HG03432 (cell line): ENCODE measurements at regions not wholly inside any gene's neighbourhood (a gene's known extent, or its start where the extent isn't known, plus 50 kb on each side); places are given as distances from the start of the nearest gene placed in this dataset.
"Not testable (repeated sequence)": the region's sequence is repeated elsewhere in the genome, so short reads cannot be mapped to it uniquely, and the experiment has no call there.

Source experiments
- ATAC-seq: cut with Tn5 transposase; IDR thresholded peaks from one replicate; pipeline ENCODE4 v1.9.1; 2021; ENCODE audit warnings: mild to moderate bottlenecking, moderate library complexity; ENCODE audit not compliant: unreplicated experiment

DNA sequence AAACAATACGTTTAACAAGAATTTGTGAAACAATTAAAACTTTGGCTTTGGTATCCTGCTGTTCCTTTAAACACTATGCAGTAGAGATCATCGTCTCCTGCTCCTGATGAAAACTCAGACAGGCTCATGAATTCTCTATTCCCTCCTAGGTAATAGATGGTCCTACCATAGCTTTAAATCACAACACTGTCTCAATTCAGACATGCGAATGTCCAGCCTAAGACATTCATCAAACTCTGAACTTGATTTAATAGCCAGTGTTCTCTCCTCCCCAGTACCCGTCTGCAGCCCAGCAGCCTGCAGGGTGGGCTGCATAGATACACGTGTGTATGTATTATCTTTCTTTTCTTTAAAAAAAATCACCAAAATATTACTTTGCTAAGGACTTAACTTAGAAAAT is 232.8 kb downstream of the TTLL2 start:
- no peak for ATAC-seq

DNA sequence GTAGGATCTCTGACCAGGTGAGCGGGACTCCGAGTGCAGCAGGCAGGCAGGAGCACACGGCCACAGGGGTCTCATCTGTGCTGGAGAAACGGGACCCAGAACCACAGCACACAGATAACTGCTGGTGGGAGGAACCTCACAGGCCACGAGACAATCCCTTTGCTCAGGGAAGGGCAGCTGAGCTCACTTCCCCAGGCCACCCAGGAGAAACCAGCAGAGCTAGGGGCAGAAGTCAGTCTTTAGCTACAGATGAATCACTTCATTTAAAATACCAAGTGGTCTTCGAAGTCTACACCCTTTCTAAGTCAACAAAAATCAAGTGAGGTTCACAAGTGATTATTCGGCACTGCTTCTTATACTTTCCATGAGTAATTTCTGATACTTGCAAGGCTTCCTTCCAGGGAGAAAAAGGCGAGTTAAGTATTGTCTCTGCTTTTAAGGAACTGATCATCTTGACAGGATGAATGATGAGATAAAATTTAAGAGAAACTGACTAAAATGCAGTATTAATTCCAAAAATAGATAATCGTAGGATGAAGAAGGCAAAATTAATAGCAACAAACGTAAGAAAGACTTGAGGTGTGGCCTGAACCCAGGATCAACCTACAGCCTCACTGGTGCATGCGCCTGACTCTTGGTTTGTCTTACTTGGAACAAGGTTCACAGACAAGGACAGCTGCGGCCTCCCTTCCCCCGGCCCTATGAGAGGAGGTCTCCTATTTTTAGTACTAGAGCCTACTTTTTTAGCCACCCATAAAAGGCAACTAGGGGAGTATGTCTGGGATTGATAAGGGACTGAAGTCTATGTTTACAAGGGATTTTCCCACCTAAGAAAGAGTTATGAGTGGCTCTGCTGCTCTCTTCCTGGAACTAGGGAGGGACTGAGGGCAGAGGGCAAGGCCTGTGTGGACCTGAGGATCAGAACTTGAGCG is 233.6 kb downstream of the TTLL2 start:
- ATAC-seq, result no peak

DNA sequence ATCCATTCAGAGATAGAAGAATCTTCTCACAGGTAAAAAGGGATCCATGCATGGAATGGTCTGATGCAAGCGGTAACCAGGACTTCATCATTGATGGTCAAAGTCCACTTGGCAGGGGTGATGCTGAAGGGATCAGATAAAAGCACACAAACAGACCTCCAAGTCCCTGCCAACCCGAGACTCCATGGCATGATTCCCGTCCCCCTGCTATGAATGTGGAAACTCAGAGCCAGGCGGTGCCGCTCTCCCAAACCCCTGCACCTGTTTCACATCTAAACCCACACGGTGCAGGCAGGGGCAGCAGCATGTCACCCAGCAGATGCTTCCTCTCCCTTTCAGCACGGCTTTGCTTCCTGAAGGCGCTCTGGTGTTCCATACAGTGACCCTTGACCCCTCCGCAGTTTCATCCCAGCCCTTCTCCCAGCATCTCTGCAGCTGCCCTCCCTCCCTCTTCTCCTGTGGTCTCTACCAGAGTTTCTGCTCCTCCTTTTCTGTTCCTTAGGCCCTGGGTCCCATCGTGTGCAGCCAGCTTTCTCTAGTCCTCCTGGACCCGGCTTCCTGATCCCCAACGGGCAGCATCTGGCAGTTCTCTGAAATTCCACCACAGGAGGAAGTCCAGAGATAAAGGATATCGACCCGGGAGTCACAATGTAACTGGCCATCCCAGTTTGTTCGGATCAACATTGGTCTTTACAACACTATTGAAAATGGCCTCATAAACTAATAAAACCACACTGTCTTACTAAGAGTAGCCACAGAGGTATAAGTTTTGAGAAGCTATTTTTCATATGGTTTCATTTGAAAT is 235.0 kb downstream of the TTLL2 start:
- ATAC-seq, result no peak

DNA sequence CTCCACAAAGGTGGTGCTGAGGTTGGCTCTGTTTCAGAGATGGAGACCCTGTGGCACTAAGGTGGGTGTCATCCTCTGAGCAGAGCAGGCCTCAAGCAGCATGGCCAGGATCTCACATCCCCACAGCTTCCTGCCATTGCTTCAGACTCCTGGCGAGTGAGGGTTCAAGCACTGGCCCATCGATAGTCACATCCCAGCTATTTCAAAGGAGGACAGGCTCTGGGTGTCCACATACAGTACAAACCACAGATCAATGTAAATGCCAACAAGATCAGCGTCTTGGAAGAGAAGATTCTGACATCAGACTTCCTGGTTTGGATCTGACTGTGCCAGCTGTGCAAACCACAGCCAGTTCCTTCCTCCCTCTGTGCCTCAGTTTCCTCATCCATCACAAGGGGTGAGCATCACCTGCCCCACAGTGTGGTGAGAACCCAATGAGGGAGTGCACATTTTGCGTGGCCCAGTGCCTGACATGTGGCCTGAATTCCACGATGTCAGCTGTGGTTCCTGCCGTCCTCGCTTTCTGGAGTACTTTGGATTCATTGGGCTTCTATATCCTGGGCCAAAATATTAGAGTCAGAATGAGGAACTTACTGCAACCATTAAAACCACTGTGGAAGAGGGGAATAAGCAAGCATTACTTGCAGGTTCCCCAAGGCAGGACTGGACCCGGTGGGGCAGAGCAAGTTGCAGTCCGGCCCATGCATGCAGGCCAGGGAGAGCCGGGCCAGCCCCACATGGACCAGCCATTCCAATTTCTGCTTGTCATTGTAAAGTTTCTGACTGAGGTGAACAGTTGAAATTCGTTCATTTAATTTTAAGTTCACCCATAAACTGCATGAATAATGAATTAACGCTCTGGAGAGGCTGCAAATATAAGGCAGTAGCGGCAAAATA is 236.0 kb downstream of the TTLL2 start:
- no peak for ATAC-seq

DNA sequence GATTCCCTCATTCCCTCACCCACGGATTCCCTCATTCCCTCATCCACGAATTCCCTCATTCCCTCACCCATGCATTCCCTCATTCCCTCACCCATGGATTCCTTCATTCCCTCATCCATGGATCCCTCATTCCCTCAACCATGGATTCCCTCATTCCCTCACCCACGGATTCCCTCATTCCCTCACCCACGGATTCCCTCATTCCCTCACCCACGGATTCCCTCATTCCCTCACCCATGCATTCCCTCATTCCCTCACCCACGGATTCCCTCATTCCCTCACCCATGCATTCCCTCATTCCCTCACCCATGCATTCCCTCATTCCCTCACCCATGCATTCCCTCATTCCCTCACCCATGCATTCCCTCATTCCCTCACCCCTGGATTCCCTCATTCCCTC is 238.0 kb downstream of the TTLL2 start:
- not testable (repeated sequence) for ATAC-seq

DNA sequence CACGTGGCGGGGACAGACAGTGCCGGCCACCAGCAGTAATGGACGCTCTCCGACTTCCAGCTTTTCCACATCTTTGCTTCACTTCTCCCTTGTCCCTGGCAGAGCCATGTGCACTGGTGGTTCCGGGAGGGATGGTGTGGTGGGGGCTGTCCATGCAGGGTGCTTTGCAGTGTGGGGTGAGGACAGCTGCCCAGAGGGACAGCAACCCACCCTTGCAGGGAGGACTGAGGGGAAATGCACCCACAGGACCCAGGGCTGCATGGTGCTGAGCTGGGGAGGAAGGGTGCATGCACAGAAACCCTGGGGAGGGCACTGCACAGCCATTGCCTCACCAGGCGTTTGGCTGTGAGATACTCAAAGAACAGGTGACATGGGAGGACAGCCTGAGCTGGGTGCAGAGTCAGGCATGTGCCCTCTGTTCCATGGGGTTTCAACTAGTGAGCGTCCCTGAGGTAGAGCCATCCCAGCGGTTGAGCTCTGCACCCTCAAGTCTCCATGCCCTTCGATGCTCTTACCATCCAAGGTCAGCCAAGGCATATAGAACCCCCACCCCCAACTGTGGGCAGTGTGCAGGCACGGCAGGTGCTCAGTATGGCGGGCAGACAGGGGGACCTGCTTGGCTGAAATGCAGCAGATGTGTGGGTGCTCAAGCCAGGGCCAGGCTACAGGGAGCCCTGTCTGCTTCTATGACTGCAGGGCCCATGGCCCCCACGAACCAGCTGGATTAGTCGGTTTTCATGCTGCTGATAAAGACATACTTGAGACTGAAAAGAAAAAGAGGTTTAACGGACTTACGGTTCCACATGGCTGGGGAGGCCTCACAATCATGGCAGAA is 239.7 kb downstream of the TTLL2 start:
- no peak for ATAC-seq

DNA sequence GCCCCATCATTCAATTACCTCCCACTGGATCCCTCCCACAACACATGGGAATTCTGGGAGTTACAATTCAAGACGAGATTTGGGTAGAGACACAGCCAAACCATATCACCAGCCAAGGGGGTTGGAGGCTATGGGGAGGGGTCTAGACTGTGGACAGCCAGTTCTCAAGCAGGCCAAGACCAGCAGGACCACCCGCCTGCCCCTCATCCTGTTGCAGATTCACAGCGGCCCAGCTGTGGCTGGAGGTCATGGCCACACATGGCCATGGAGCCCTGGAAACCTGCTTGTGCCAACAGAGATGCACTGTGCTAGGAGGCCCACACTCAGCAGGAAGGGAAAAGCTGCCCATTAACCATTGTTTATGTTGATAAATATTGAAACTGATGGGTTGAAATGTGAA is 240.5 kb downstream of the TTLL2 start:
- no peak for ATAC-seq

DNA sequence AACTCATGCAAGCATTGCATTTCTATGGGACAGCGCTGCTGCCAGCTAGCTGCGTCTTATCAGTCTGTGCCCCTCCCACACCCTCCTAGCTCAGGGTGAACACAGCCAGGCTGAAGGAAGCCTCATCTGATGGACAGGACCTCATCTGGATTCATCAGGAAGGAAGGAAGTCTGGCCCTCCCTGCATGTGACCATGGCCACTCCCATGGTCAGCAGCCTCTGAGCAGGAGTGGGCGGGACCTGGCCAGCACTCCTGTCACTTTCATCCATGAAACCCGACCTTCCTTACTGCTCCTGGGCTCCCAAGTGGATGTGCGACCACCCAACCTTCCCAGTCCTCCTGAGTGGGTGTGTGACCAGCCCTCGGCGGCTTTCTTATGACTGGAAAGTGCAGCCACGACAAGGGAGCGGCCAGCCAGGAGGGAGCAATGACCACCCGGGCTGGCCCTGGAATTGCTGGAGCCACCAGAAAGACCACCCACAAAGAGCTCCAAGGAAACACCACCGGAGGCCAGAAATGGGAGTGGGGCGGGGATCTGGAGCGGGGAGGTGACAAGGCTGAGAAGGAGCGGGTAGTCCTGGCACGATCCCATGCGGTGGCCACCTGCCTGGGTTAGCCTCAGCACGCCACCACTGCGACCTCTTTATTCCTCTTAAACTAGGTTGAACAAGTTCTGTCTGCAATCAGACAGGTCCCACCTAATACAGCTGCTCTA is 241.2 kb downstream of the TTLL2 start:
- ATAC-seq, result no peak

DNA sequence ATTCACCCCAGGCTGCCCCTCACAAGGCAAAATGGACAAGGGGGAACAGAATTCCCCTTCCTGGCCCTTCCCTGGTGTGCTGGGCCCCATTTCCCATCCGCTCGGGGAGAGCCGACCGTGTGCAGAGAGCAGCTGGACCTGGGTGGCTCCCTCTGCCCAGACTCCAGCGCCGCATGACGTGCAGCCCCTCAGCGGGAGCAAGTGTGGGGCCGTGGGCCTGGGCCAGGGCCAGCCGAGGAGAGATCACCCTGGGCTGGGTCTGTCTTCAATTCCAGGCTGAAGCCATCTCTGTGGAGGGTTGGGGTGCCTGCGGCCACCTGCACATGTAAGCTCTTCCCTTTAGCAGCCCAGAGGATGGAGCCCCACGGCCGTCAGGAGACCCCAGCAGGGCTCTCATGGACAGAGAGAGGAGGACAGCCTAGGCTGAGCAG is 241.8 kb downstream of the TTLL2 start:
- no peak for ATAC-seq

DNA sequence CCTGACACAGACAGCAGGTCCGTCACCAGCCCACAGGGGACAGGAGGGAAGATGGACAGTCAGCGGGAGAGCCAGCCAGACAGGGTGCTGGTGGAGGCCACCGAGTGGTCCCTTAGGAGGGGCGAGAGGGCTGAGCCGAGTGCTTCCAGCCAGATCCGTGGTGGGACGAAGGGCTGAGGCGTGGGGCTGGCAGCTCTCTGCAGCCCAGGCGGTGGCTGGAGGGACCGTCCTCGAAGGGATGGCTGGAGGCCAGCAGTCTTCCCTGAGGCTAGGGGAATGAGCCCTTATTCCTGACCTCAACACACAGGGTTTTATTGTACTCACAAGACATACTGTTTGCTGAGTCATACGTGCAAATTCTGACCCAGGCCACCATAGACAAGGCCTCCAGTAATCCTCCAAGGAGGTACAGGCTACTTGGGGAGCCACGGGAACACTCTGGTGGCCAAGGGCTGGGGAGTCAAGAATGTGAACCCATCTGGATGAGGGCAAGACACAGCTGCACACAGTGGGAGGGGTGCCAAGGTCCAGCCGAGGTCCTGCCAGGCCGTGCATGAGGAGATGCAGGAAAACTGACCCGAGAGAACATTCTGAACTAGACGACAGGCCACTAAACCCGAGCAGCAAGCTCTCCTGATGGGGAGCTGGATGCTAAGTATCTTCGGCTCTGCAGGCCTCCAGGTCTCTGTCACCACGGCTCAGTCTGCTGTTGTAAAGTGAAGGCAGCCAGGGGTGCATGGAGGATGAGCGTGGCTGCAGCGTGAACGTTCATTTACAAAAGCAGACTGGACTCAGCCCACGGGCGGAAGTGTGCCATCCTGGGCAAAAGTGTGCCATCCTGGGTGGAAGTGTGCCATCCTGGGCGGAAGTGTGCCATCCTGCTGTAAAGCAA is 242.5 kb downstream of the TTLL2 start:
- ATAC-seq, result no peak

DNA sequence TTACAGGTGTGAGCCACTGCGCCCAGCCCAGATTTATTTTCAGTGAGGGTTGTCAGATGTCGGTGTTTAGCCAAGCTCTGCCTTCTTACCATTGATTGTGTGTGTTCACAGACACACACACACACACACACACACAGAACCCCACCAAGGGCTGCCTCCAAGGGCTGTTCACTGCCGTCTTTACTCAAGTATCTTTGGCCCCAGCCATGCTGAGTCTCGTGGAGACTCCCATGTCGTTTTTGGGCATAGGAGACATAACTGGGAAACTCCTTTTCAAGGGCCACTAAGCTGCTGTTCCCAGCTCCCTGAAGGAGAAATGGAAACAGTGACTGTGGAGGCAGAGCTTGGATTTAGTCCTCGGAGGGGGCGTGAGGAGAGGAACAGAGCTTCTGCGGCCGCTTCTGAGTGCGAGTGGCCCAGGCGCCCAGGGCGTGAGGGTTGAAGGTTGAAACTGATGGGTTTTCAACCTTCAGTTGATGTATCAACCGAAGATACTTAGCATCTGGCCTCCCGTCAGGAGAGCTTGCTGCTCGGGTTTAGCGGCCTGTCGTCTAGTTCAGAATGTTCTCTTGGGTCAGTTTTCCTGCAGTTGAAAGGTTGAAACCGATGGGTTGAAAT is 243.6 kb downstream of the TTLL2 start:
- no peak for ATAC-seq

DNA sequence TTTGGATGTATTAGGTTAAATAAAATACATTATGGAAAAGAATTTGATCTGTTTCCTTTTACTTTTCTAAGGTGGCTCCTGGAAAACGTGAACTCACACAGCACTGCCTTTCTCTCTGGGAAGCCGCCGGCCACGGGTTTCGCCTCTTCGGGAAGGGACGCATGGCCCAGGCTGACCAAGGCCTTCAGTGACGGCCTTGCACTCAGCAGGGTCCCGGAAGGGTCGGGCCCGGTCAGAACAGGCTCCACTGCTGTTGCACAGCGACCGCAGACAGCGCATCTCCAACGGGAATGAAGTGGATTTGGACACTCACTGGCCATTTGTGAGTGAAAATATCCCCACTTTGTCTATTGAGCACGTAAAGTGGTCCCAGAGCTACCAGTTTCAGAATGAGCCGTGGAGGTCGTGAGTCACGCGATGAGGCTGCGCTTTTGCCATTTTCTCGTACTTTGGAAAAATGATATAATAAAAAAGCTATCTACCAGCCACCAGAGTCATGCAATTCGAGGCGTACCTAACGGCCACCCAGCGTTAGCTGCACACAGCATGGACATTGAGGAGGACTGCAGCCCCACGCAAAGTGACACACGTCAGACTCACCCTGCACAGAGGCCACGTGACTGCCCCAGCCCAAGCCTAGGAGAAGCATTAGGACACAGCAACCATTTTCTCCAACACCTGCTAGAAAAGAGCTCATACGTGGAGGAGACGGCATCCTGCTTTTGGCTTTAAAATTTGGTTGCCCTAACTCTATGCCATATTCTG is 244.3 kb downstream of the TTLL2 start:
- no peak for ATAC-seq

DNA sequence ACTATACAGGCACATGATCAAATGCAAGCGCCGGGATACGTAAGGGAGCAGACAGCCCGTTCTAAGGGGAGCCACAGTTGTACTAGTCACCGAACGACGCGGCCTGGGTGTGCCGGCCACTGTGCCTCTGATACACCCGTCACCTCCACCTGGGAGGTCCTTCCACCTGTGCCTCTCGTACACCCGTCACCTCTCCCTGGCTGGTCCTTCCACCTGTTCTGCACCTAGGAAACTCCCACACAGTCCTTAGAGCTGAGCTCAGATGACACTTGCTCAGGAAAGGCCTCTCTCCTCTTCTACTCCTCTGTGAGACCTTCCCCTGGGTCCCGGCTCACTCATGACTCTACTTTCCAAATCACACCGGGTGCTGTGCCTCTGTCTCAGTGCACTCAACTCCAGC is 245.0 kb downstream of the TTLL2 start:
- ATAC-seq, result no peak

DNA sequence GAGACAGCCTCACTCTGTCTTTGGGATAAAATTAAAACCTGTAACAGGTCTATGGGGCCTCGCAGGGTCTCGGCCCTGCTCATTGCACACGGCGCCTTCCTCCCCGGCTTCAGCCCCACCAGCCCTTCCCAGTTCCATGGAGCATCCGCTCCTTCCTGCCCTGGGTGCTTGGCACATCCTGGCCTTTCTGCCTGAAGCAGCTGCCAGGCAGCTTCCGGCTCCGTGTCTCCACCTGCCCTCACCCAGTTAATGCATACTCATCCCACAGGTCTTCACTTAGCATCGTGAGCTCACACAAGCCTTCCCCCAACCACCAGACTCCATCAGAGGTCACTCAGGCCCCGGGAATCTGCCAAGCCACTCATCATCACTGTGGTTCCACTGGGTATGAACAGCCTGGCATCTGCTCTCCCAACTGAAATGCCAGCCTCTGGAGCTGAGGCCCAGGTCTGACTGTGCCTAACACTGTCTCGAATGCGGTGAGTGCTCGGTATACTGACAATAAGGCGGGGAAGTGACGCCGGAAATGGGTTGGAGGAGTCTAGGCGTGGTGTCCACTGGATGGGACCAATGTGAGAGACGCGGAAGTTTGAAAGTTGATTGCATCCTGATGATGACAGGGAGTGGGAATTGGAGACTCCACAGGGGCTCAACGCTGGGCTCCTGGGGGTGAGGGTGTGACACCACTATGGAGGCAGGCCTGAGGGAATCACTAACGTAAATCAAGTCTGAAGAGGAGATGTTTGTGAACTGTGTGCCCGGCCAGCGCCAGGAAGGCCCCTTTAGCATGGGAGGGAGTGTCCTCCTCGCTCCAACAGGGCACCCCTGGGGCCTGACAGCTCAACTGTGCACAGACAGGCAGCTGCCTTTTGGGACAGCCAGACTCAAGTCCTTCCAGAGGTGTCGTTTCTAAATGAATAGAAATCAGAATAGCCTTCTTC is 245.8 kb downstream of the TTLL2 start:
- ATAC-seq, result no peak

DNA sequence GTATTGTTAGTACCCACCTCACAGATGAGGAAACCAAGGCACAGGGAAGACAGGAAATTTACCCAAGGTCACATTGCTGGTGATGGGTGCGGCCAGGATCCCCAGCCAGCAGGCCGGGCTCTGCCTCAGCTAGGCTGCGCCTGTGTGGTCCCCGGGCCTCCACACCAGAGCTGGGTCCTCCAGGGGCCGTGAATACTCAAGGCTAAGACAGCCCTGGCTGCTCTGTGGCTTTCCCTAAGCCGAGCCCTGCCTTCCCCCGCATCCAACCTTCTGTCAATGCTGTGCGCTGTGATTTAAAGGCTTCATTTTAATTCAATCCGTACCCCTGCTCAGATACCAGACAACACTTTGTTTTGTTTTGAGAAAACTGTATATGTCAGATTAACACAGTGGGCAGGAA is 246.7 kb downstream of the TTLL2 start:
- no peak for ATAC-seq

DNA sequence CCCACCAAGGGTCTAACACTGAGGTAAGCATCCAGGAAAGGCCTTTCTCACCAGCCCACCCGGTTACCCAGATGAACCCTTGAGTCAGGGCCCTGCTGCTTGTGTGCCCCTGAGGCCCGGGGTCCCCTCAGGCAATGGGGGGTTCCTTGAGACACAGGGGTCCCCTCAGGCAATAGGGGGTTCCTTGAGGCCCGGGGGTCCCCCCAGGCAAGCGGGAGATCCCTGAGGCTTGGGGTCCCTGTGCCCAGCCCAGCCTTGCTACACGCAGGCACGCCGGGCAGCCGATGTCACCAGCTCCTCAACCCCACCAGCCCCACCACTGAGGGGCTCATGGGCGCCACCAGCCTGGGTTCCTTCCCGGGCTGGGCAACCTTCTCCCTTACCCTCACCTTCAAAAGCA is 247.2 kb downstream of the TTLL2 start:
- ATAC-seq, result no peak
